Neural cell (in vitro differentiated cells): ENCODE measurements at regions not wholly inside any gene's neighbourhood (a gene's known extent, or its start where the extent isn't known, plus 50 kb on each side); places are given as distances from the start of the nearest gene placed in this dataset.

Experiments used
- MXI1 ChIP-seq: fragments of 450-650 bp; conservative IDR thresholded peaks from 2 replicates; pipeline ENCODE4 v1.6.1; 2014; ENCODE audit warnings: antibody characterized with exemption, mild to moderate bottlenecking; ENCODE audit not compliant: poor library complexity, severe bottlenecking
- POLR2AphosphoS5 ChIP-seq: IDR thresholded peaks from 2 replicates; pipeline ENCODE4 v1.6.1; 2012
- RAD21 ChIP-seq: fragments of 450-650 bp; conservative IDR thresholded peaks from 2 replicates; pipeline ENCODE4 v1.6.1; 2014; ENCODE audit warnings: antibody characterized with exemption, mild to moderate bottlenecking, moderate library complexity
- TAF1 ChIP-seq: IDR thresholded peaks from 2 replicates; pipeline ENCODE4 v1.6.1; 2012; ENCODE audit warnings: low read depth
- TF ChIP-seq, protein P1 (sequence below): IDR thresholded peaks from 2 replicates; pipeline ENCODE4 v1.6.1; 2012; ENCODE audit warnings: borderline replicate concordance
- TF ChIP-seq, protein P2 (sequence below): fragments of 450-650 bp; IDR thresholded peaks from 2 replicates; pipeline ENCODE4 v1.5.1; 2014; ENCODE audit warnings: antibody characterized with exemption, mild to moderate bottlenecking, moderate library complexity; ENCODE audit not compliant: poor library complexity, severe bottlenecking

DNA sequence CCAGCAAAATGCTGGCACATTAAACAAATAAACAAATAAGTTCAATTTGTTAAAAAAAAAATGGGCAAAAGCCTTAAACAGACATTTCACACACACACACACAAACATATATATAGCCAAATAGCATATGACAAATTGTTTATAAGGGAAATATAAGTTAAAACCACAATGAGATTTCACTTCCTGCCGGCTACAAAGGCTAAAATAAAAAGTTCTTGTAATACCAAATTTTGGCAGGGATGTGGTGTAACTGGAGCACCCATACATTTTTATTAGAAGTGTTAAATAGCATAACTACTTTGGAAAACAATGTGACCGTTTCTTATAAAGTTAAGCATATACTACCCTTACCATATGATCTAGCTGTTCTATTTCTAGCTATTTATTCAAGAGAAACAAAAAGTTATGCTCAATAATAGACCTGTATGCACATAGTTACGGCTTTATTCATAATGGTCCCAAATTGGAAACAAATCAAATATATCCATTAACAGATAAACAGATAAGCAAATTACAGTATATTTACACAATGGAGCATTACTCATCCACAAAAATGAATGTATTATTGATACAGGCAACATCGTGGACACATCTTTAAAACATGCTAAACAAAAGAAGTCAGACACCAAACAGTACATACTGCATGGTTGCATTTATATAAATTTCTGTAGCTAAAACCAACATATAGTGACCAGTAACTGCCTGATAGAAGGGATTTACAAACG lies 93.9 kb downstream of the EOMES start:
- TF ChIP-seq, protein P1, sequence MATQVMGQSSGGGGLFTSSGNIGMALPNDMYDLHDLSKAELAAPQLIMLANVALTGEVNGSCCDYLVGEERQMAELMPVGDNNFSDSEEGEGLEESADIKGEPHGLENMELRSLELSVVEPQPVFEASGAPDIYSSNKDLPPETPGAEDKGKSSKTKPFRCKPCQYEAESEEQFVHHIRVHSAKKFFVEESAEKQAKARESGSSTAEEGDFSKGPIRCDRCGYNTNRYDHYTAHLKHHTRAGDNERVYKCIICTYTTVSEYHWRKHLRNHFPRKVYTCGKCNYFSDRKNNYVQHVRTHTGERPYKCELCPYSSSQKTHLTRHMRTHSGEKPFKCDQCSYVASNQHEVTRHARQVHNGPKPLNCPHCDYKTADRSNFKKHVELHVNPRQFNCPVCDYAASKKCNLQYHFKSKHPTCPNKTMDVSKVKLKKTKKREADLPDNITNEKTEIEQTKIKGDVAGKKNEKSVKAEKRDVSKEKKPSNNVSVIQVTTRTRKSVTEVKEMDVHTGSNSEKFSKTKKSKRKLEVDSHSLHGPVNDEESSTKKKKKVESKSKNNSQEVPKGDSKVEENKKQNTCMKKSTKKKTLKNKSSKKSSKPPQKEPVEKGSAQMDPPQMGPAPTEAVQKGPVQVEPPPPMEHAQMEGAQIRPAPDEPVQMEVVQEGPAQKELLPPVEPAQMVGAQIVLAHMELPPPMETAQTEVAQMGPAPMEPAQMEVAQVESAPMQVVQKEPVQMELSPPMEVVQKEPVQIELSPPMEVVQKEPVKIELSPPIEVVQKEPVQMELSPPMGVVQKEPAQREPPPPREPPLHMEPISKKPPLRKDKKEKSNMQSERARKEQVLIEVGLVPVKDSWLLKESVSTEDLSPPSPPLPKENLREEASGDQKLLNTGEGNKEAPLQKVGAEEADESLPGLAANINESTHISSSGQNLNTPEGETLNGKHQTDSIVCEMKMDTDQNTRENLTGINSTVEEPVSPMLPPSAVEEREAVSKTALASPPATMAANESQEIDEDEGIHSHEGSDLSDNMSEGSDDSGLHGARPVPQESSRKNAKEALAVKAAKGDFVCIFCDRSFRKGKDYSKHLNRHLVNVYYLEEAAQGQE: no peak
- TF ChIP-seq POLR2AphosphoS5 (no peak), TAF1 (no peak), MXI1 (no peak), RAD21 (no peak)
- TF ChIP-seq, protein P2, sequence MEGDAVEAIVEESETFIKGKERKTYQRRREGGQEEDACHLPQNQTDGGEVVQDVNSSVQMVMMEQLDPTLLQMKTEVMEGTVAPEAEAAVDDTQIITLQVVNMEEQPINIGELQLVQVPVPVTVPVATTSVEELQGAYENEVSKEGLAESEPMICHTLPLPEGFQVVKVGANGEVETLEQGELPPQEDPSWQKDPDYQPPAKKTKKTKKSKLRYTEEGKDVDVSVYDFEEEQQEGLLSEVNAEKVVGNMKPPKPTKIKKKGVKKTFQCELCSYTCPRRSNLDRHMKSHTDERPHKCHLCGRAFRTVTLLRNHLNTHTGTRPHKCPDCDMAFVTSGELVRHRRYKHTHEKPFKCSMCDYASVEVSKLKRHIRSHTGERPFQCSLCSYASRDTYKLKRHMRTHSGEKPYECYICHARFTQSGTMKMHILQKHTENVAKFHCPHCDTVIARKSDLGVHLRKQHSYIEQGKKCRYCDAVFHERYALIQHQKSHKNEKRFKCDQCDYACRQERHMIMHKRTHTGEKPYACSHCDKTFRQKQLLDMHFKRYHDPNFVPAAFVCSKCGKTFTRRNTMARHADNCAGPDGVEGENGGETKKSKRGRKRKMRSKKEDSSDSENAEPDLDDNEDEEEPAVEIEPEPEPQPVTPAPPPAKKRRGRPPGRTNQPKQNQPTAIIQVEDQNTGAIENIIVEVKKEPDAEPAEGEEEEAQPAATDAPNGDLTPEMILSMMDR: no peak
